NB4 (cell line): ENCODE measurements at regions not wholly inside any gene's neighbourhood (a gene's known extent, or its start where the extent isn't known, plus 50 kb on each side); places are given as distances from the start of the nearest gene placed in this dataset.

Experiments used
- MYC ChIP-seq: IDR thresholded peaks from 2 replicates; pipeline ENCODE4 v1.6.1; 2011; ENCODE audit warnings: low read depth, low read length
- POLR2A ChIP-seq: IDR thresholded peaks from 2 replicates; pipeline ENCODE4 v1.6.1; 2011; ENCODE audit warnings: mild to moderate bottlenecking; ENCODE audit not compliant: insufficient read length; ENCODE audit errors: extremely low read depth
- TF ChIP-seq, protein P1 (sequence below): IDR thresholded peaks from one replicate; pipeline ENCODE4 v1.5.1; 2012; ENCODE audit warnings: low read depth, low read length
- TF ChIP-seq, protein P2 (sequence below): IDR thresholded peaks from 2 replicates; pipeline ENCODE4 v1.6.1; 2011; ENCODE audit warnings: low read depth, low read length

- TF ChIP-seq, protein P1, sequence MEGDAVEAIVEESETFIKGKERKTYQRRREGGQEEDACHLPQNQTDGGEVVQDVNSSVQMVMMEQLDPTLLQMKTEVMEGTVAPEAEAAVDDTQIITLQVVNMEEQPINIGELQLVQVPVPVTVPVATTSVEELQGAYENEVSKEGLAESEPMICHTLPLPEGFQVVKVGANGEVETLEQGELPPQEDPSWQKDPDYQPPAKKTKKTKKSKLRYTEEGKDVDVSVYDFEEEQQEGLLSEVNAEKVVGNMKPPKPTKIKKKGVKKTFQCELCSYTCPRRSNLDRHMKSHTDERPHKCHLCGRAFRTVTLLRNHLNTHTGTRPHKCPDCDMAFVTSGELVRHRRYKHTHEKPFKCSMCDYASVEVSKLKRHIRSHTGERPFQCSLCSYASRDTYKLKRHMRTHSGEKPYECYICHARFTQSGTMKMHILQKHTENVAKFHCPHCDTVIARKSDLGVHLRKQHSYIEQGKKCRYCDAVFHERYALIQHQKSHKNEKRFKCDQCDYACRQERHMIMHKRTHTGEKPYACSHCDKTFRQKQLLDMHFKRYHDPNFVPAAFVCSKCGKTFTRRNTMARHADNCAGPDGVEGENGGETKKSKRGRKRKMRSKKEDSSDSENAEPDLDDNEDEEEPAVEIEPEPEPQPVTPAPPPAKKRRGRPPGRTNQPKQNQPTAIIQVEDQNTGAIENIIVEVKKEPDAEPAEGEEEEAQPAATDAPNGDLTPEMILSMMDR: no peak
- TF ChIP-seq POLR2A (no peak), MYC (no peak)
- TF ChIP-seq, protein P2, sequence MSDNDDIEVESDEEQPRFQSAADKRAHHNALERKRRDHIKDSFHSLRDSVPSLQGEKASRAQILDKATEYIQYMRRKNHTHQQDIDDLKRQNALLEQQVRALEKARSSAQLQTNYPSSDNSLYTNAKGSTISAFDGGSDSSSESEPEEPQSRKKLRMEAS: no peak
Measured at GRCh38 chr17:22203208-22203715, 510.9 kb downstream of the KCNJ18 start.
